ENCODE measurements at regions not wholly inside any gene's neighbourhood (a gene's known extent, or its start where the extent isn't known, plus 50 kb on each side); places are given as distances from the start of the nearest gene placed in this dataset.

DNA sequence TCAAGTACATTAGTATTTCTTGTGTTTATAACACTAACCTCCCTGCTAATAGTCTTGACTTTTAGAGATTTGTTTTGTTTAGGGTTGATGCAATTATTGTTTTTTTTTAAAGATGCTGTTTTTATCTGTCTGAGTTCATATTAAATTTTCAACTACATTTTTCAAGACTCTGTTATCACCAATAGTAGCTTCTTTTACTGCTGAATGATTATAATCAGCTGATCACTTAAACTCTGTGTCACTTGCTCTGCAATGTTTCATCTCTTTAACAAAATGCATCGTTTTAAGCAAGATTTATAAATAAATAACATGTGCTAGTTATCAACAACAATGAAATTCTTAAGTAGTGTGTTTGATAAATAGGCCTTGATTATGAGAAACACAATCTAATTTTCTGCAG, 920.9 kb upstream of the PCDH20 start (continued):
- TF ChIP-seq, protein P1, sequence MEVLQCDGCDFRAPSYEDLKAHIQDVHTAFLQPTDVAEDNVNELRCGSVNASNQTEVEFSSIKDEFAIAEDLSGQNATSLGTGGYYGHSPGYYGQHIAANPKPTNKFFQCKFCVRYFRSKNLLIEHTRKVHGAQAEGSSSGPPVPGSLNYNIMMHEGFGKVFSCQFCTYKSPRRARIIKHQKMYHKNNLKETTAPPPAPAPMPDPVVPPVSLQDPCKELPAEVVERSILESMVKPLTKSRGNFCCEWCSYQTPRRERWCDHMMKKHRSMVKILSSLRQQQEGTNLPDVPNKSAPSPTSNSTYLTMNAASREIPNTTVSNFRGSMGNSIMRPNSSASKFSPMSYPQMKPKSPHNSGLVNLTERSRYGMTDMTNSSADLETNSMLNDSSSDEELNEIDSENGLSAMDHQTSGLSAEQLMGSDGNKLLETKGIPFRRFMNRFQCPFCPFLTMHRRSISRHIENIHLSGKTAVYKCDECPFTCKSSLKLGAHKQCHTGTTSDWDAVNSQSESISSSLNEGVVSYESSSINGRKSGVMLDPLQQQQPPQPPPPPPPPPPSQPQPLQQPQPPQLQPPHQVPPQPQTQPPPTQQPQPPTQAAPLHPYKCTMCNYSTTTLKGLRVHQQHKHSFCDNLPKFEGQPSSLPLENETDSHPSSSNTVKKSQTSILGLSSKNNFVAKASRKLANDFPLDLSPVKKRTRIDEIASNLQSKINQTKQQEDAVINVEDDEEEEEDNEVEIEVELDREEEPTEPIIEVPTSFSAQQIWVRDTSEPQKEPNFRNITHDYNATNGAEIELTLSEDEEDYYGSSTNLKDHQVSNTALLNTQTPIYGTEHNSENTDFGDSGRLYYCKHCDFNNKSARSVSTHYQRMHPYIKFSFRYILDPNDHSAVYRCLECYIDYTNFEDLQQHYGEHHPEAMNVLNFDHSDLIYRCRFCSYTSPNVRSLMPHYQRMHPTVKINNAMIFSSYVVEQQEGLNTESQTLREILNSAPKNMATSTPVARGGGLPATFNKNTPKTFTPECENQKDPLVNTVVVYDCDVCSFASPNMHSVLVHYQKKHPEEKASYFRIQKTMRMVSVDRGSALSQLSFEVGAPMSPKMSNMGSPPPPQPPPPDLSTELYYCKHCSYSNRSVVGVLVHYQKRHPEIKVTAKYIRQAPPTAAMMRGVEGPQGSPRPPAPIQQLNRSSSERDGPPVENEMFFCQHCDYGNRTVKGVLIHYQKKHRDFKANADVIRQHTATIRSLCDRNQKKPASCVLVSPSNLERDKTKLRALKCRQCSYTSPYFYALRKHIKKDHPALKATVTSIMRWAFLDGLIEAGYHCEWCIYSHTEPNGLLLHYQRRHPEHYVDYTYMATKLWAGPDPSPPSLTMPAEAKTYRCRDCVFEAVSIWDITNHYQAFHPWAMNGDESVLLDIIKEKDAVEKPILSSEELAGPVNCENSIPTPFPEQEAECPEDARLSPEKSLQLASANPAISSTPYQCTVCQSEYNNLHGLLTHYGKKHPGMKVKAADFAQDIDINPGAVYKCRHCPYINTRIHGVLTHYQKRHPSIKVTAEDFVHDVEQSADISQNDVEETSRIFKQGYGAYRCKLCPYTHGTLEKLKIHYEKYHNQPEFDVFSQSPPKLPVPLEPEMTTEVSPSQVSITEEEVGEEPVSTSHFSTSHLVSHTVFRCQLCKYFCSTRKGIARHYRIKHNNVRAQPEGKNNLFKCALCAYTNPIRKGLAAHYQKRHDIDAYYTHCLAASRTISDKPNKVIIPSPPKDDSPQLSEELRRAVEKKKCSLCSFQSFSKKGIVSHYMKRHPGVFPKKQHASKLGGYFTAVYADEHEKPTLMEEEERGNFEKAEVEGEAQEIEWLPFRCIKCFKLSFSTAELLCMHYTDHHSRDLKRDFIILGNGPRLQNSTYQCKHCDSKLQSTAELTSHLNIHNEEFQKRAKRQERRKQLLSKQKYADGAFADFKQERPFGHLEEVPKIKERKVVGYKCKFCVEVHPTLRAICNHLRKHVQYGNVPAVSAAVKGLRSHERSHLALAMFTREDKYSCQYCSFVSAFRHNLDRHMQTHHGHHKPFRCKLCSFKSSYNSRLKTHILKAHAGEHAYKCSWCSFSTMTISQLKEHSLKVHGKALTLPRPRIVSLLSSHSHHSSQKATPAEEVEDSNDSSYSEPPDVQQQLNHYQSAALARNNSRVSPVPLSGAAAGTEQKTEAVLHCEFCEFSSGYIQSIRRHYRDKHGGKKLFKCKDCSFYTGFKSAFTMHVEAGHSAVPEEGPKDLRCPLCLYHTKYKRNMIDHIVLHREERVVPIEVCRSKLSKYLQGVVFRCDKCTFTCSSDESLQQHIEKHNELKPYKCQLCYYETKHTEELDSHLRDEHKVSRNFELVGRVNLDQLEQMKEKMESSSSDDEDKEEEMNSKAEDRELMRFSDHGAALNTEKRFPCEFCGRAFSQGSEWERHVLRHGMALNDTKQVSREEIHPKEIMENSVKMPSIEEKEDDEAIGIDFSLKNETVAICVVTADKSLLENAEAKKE (CRISPR knock-in tag; IDR thresholded peaks at IDR 0.05), result no peak
- TF ChIP-seq, protein P2, sequence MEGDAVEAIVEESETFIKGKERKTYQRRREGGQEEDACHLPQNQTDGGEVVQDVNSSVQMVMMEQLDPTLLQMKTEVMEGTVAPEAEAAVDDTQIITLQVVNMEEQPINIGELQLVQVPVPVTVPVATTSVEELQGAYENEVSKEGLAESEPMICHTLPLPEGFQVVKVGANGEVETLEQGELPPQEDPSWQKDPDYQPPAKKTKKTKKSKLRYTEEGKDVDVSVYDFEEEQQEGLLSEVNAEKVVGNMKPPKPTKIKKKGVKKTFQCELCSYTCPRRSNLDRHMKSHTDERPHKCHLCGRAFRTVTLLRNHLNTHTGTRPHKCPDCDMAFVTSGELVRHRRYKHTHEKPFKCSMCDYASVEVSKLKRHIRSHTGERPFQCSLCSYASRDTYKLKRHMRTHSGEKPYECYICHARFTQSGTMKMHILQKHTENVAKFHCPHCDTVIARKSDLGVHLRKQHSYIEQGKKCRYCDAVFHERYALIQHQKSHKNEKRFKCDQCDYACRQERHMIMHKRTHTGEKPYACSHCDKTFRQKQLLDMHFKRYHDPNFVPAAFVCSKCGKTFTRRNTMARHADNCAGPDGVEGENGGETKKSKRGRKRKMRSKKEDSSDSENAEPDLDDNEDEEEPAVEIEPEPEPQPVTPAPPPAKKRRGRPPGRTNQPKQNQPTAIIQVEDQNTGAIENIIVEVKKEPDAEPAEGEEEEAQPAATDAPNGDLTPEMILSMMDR (conservative IDR thresholded peaks at IDR 0.05; ENCODE audit: low read depth in 2 of 2), result no peak
- TF ChIP-seq, protein P3, sequence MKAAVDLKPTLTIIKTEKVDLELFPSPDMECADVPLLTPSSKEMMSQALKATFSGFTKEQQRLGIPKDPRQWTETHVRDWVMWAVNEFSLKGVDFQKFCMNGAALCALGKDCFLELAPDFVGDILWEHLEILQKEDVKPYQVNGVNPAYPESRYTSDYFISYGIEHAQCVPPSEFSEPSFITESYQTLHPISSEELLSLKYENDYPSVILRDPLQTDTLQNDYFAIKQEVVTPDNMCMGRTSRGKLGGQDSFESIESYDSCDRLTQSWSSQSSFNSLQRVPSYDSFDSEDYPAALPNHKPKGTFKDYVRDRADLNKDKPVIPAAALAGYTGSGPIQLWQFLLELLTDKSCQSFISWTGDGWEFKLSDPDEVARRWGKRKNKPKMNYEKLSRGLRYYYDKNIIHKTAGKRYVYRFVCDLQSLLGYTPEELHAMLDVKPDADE (IDR thresholded peaks at IDR 0.05), result no peak
- TF ChIP-seq POLR2AphosphoS5 (IDR thresholded peaks at IDR 0.05; ENCODE audit: low read depth), result no peak
- no peak for TF ChIP-seq EZH2phosphoT487 (IDR thresholded peaks at IDR 0.05; ENCODE audit: unreplicated experiment)
- TF ChIP-seq JUNB (IDR thresholded peaks at IDR 0.05; ENCODE audit: unreplicated experiment), result no peak

DNA sequence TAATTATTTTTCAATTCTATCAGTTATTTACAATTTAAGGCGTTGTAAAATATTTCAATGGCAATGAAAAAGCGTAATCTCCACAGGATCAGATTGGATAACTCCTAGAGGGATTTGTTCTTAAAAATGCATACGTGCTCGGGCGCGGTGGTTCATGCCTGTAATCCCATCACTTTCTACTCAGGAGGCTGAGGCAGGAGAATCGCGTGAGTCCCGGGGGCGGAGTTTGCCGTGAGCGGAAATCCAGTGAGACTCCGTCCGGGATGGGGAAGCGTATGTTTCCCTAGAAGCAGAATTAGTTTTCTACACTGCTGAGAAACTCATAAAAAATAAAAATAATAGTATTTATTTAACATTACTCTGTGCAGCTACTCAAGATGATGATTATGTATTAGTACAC, 917.8 kb upstream of the PCDH20 start:
- H3F3A ChIP-seq (replicated peaks; ENCODE audit: low read depth), result no peaks in the 10 kb centered on the region
- no peaks in the 10 kb centered on the region for H3K79me2 ChIP-seq (replicated peaks; ENCODE audit: insufficient read depth)
- H3K36me3 ChIP-seq (ENCODE audit: insufficient read depth), result no peaks in the 10 kb centered on the region
- Mint-ChIP-seq H3K36me3 (ENCODE audit: low read depth) (no peaks in the 10 kb centered on the region), H3K4me1 (peaks cover 5% of the 10 kb centered on the region; the same call in 1 of the 3 replicates), H3K9me3 (no peaks in the 10 kb centered on the region), H3K27me3 (ENCODE audit: insufficient read depth, low read depth, poor library complexity) (no peaks in the 10 kb centered on the region), H3K27ac (no peak overlapping the region), H3K4me3 (no peak overlapping the region)
- peaks cover 6% of the 10 kb centered on the region; the same call in 1 of the 2 replicates for H3K4me1 ChIP-seq (ENCODE audit: insufficient read depth)
- no peak overlapping the region for H3K4me3 ChIP-seq
- no peak for DNase-seq (ENCODE audit: low spot score)
- no peak for ATAC-seq
- no peak overlapping the region for H2AFZ ChIP-seq
- H3K27me3 ChIP-seq (ENCODE audit: insufficient read depth), result no peaks in the 10 kb centered on the region
- H4K20me1 ChIP-seq (replicated peaks; ENCODE audit: insufficient read depth), result no peaks in the 10 kb centered on the region
- H3K27ac ChIP-seq (ENCODE audit: low read depth), result no peak overlapping the region
- H3K4me2 ChIP-seq, result no peak overlapping the region
- H3K9me2 ChIP-seq (ENCODE audit: insufficient read depth), result no peaks in the 10 kb centered on the region
- TF ChIP-seq NANOG (IDR thresholded peaks at IDR 0.05; ENCODE audit: borderline replicate concordance) (no peak), CREB1 (CRISPR knock-in tag; IDR thresholded peaks at IDR 0.05; ENCODE audit: low read depth) (no peak)
- TF ChIP-seq, protein P4, sequence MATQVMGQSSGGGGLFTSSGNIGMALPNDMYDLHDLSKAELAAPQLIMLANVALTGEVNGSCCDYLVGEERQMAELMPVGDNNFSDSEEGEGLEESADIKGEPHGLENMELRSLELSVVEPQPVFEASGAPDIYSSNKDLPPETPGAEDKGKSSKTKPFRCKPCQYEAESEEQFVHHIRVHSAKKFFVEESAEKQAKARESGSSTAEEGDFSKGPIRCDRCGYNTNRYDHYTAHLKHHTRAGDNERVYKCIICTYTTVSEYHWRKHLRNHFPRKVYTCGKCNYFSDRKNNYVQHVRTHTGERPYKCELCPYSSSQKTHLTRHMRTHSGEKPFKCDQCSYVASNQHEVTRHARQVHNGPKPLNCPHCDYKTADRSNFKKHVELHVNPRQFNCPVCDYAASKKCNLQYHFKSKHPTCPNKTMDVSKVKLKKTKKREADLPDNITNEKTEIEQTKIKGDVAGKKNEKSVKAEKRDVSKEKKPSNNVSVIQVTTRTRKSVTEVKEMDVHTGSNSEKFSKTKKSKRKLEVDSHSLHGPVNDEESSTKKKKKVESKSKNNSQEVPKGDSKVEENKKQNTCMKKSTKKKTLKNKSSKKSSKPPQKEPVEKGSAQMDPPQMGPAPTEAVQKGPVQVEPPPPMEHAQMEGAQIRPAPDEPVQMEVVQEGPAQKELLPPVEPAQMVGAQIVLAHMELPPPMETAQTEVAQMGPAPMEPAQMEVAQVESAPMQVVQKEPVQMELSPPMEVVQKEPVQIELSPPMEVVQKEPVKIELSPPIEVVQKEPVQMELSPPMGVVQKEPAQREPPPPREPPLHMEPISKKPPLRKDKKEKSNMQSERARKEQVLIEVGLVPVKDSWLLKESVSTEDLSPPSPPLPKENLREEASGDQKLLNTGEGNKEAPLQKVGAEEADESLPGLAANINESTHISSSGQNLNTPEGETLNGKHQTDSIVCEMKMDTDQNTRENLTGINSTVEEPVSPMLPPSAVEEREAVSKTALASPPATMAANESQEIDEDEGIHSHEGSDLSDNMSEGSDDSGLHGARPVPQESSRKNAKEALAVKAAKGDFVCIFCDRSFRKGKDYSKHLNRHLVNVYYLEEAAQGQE (IDR thresholded peaks at IDR 0.05; ENCODE audit: unreplicated experiment), result no peak

Measured in GM23338 (cell line).